NCI-H2107 (cell line): ENCODE measurements at regions not wholly inside any gene's neighbourhood (a gene's known extent, or its start where the extent isn't known, plus 50 kb on each side); places are given as distances from the start of the nearest gene placed in this dataset.
"Not testable (repeated sequence)": the region's sequence is repeated elsewhere in the genome, so short reads cannot be mapped to it uniquely, and the experiment has no call there.

Source experiments
- DNase-seq: peaks from one replicate; lab custom pipeline; 2025; lab: John Stamatoyannopoulos, UW

DNA sequence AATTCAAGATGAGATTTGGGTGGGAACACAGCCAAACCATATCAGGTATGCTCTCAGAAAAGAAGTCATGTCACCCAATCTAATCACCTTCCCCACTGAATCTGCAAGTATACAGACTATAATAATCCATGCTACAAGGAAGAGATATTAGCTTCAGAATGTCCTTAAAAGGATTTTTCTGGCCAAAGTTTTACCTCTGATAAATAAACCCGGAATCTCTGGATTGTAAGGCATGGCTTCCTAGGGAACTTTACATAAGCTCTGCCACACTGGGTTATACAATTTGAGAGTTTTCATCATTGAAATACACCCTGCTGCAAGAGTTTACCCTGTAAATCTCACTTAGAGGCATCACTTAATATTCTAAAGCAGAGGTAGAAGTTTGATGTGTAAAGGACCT lies 330.5 kb upstream of the KCNMB2 start:
- no peak for DNase-seq

DNA sequence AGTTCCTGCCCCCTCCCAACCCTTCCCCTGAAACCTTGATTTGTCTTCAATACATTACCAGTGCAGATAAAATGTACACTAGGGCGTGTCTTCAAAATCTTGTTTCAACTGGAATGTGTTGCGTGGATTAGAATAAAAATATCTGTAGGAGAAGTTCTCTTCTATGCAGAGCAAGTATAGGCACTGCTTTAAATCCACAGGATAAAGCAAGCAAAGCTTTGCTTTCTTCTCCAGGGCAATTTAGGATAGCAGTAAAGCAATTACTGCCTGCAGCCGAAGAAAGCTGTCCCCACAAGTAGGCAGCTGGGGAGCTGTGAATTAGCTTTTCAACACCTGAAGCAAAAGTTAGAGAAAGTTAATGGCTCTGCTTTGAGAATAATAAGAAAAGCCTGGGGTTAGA lies 329.7 kb upstream of the KCNMB2 start:
- DNase-seq, result no peak

DNA sequence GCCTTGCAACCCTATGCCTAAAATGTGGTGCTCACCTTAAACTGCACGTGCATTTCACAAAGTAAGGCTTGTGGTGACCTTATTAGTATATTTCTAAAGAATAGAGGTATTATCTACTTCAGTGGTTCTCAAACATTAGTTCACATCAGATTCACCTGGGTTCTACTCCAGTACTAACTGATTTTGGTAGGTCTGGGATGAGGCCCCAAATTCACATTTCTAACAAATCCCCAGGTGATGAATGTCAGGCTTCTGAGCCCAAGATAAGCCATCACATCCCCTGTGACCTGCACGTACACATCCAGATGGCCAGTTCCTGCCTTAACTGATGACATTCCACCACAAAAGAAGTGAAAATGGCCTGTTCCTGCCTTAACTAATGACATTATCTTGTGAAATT lies 329.1 kb upstream of the KCNMB2 start:
- not testable (repeated sequence) for DNase-seq

DNA sequence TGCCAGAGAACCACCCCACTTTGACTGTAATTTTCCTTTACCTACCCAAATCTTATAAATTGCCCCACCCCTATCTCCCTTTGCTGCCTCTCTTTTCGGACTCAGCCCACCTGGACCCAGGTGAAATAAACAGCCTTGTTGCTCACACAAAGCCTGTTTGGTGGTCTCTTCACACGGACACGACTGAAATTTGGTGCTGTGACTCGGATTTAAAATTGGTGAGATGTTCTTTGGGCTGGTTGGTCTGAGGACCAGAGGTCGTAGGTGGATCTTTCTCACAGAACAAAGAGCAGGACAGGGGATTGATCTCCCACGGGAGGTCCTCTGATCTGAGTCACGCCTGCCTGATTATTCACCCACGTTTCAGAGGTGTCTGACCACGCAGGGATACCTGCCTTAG lies 328.6 kb upstream of the KCNMB2 start:
- DNase-seq, result not testable (repeated sequence)

DNA sequence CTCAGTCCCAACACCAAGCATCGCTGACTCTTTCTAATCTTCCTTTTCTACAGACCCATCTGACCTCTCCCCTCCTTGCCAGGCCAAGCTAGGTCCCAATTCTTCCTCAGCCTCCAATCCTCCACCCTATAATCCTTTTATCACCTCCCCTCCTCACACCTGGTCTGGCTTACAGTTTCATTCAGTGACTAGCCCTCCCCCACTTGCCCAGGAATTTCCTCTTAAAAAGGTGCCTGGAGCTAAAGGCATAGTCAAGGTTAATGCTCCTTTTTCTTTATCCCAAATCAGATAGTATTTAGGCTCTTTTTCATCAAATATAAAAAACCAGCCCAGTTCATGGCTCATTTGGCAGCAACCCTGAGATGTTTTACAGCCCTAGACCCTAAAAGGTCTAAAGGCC lies 327.1 kb upstream of the KCNMB2 start:
- DNase-seq, result not testable (repeated sequence)

DNA sequence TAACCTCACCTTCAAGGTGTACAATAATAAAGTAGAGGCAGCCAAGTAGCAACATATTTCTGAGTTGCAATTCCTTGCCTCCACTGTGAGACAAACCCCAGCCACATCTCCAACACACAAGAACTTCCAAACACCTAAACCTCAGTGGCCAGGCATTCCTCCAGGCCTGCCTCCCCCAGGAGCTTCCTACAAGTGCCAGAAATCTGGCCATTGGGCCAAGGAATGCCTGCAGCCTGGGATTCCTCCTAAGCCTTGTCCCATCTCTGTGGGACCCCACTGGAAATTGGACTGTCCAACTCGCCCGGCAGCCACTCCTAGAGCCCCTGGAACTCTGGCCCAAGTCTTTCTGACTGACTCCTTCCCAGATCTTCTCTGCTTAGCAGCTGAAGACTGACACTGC lies 326.6 kb upstream of the KCNMB2 start:
- DNase-seq, result not testable (repeated sequence)

DNA sequence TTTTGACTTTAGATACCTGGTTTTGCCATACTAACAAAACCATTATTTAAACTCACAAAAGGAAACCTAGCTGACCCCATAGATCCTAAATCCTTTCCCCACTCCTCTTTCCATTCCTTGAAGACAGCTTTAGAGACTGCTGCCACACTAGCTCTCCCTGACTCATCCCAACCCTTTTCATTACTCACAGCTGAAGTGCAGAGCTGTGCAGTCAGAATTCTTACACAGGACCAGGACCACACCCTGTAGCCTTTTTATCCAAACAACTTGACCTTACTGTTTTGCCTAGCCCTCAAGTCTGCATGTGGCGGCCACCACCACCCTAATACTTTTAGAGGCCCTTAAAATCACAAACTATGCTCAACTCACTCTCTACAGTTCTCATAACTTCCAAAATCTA lies 325.1 kb upstream of the KCNMB2 start:
- DNase-seq, result not testable (repeated sequence)

DNA sequence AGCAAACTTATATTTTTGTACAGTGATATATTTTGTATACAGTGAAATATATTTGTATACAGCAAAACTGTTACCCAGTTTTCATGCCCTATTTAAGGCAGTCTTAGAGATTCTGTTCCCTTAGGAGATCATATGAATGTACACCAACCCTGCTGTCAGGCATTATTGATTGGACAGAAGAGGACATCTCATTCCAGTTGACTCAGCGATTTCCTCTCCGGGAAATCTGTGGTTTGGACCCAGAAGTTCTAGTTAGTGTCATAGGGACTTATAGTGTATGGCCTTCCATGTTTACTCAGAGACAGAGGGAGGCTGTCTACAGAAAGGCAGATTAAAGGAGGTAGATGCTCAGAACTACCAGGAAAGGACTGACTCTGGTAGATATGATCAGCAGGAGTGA lies 318.8 kb upstream of the KCNMB2 start:
- DNase-seq, result no peak

DNA sequence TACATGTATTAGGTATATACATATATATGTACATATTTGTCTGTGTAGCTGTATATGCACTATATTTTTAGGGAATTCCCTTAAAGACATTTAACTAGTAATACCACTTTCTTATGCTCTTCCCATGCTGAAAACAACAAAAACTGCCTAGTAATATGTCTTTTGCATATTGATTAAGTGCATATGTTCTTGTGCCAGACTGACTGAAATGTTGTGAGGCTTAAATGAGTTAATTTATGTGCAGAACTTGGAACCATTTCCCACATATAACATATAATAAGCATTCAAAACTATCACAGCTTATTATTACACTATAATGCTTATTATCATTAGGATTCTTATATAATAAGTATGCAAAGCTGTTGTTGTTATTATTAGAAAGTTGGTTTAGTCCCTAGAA lies 318.0 kb upstream of the KCNMB2 start:
- no peak for DNase-seq

DNA sequence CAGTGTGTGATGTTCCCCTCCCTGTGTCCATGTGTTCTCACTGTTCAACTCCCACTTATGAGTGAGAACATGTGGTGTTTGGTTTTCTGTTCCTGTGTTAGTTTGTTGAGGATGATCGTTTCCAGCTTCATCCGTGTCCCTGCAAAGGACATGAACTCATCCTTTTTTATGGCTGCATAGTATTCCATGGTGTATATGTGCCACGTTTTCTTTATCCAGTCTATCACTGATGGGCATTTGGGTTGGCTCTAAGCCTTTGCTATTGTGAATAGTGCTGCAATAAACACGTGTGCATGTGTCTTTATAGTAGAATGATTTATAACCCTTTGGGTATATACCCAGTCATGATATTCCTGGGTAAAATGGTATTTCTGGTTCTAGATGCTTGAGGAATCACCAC lies 316.6 kb upstream of the KCNMB2 start:
- DNase-seq, result not testable (repeated sequence)

DNA sequence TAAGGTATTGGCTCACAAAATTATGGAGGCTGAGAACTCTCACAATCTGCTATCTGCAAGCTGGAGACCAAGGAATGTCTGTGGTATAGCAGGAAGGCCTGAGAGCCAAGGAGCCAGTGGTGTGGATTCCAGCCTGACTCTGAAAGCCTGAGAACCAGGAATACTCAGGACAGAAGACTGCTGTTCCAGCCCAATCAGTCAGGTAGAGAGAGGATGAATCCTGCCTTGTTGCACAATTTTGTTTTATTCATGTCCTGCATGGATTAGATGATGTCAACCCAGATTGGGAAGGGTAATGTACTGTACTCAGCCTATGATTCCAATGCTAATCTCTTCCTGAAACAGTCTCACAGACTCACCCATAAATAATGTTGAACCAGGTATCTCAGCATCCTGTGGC lies 312.4 kb upstream of the KCNMB2 start:
- no peak for DNase-seq

DNA sequence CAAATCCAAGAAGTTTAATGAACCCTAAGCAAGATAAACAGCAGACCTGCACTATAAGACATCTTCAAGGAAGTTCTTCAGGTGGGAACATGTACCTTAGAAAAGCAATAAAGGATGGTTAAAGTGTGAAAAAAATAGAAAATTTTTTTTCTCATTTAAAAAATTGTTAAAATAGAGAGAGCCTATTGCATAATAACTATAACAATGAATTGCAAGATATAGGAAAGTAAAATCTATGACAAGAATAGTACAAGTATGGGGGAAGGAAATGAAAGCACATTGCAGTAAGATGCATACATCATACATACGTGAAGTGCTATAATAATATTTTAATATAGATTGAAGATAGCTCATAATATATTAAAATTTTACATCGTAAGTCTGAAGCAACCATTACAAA lies 310.1 kb upstream of the KCNMB2 start:
- no peak for DNase-seq

DNA sequence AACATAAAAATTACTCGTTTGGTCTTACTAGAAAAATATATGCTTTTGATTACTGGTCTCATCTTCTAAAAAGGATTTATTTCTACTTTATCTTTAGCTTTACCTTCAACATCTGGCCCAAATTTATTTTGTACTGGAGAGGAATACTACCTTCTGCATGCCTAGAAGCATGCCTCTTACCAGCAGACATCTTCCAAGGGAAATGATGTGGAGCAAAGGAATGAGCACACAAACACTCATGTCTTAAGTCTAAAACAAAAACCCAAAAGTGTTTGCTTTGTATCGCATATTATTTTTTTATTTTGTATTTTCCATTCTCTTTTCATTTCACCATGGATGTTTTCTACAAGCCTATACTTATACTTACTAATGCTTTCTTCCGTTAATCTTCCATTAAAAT lies 304.6 kb upstream of the KCNMB2 start:
- DNase-seq, result no peak

DNA sequence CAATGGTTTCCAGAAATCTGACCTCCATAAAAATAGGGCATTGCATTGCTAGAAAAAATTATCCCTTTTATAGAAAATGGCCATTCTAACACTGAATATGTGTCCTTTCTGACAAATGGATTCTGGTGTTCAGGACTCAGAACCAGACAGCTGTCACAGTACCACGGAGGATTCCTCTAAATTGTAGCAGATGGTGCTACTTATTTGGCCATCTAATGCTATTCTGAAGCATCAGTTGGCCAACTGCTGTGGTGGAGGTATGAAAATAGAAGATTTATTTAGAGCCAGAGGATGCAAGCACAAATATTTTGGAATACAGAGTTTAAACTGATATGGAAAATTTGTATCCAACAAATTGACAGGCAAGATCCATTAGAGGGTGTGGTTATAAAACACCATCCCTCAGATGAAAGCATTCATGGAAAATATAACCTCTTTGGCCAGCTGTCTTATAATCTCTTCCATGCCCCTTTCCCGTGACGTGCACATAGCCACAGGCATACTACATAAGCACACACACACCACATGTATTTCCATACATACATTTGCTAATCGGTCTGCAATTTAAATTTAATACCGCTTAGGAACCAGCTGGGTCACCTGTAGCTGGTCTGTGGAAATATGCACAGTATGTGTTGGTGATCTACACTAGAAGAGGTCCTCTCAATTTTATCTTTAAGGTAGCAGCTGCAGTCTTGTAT lies 302.7 kb upstream of the KCNMB2 start:
- no peak for DNase-seq

DNA sequence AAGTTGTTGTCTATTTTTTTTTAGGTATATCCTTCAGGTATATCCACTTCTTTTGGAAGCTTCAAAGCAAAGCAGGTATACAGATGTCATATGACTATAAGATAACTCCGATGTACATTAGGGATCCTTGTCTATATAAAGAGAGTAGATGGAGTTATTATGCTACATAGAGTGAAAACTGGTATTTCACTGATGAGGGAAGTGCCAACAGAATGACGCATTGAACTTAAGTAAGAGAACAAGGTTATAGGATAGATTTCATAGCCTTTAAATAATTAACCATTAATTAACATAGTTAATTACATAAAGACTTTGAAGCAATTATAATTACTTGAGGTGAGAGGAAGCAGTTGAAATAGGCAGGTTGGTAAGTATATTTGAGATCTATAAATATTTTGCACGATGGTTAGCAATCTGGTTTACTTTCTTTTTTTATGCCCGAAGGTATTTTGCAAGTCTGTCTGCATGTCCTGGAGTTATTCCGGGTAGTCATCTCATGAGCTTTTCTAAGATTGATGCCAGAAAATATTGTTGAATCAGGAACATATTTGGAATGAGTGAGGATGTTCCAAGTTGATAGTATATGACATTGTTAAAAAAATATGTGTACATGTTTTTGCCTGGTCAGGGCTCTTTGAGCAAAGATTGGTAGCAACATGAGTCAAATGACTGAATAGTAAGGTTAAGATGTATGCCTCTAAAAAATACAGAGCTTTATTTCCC lies 299.5 kb upstream of the KCNMB2 start:
- DNase-seq, result no peak

DNA sequence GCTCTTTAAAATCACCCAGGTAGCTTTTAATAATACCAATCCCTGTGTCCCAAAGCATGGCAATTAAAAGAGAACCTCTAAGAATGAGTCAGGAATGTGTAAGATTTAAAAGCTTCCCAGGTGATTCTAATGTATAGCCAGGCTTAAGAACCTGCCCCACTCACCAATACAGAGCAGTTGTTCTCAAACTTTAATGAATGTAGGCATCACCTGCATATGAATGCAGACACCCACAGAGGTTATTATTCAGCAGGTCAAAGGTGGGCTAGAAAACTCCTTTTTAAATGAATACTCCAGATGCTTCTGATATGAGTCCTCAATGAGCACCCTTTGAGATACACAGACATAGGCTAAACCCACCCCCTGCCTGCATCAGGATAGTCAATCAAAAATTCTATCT lies 298.1 kb upstream of the KCNMB2 start:
- DNase-seq, result no peak

DNA sequence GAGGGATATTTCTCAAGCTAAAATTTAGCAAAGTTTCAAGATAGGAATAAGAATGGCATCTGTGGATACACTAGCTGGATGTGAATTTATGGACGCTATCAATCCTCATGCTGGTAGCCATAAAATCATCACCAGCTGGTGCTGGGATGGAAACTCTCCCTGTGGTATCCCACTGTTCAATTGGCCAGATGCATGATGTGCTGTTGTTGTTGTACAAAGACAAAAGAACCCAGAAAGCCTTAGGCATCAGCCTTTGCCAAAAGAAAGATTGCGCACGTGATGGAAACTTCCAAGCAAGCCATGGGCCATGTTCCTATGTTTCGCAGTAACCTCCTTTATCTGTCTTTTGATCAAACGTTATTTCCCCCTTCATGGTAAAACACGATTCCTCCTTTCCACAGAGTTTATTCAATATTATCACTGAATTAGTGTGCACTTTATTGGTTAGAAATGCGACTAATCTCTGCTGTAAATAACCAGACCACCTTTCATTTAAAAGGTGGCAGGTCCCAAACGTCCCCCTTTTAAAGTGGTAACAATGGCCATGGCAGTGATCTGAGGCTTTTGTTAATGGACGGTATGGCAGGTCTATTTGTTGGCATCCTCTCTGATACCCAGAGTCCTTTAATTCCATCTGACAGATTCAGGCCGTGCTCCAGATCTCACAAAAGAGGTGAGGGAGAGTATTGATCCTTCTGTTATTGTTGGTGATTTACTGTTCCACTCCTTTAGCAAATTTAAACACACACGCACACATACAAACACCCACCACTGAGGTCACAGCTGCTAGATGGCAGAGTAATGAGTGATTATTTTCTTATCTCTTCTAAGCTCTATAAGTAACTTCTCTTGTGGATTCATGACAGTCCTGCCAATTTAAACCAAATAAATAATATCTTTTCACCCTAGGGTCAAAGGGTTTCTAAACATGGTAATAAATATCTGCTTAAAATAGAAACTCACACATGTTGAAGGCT lies 291.2 kb upstream of the KCNMB2 start:
- DNase-seq, result no peak

DNA sequence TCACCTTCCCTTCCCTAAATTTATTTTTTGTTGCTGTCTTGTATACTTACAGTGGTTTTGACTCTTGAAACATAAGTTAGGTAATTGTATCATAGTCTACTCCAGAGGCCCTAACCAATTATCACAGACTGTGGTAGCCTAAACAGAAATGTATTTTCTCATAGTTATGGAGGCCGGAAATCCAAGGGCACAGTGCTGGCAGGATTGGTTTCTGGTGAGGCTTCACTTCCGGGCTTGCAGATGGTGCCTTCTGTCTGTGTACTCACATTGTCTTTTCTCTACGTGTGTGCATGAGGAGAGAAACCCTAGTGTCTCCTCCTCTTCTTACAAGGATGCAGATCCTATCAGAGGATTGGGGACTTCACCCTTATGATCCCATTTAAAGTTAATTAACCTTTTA lies 290.2 kb upstream of the KCNMB2 start:
- DNase-seq, result no peak

DNA sequence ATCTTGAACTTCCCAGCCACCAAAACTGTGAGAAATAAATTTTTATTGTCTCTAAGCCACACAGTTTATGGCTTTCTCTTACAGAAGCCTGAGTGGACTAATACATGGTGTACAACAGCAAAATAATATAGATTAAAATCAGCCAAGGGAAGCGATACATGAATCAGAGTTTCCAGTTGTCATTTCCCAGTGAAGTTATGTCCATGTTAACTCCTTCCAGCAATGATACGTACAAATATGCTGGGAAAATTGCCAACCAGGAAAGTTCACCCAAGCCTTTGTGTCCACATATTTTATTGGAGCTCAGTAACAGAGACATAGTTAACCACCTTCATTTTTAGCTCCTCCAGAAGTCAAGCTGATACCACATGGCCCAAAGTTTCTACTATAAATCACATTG lies 280.9 kb upstream of the KCNMB2 start:
- no peak for DNase-seq

DNA sequence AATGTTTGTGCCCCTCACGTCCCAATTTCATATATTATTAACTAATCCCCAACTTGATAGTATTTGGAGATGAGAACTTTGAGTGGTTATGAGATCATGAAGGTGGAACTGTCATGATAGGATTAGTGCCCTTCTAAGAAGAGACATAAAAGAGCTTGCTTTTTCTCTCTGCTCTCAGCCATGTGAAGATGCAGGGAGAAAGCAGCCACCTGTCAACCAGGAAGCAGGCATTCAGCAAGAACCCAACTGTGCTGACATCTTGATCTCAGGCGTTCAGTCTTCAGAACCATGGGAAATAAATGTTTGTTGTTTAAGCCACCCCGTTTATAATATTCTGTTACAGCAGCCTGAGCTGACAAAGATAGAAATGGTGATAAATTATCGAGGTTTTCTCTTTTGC lies 278.7 kb upstream of the KCNMB2 start:
- no peak for DNase-seq

DNA sequence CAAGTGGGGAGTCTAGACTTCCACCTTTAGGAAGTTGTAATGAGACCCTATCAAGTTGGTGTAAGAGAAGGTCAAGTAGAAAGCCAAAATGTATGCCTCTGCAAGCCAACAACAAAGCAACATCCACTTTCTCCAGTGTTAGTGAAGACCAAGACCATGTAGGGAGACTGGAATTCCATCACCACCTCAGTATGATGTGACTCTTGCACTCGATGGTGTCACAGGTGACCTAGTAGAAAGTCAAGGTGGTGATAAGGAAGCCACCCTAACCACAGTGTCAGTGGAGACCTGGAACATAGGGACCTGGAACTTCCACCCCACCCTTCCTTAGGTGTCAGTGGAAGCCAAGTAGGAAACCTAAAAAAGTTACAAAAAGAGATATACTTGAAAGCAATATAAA lies 278.1 kb upstream of the KCNMB2 start:
- no peak for DNase-seq

DNA sequence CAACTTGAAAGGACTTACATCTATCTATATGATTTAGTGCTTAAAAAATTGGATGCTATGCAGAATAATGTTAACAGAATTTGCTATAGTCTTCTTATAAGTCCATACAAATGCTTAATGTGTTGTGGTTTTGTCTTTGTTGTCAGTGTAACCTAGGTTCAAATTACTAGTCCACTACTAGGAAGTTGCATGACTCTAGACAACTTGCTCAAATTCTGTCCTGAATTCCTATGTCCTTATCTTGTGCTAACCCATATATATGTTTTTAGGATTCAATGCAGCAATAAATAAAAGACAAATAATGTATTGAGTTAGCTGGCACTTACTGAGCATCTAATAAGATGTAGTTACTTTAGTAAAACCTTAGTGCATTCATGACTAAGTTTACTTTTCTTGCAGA lies 276.5 kb upstream of the KCNMB2 start:
- no peak for DNase-seq
